ENCODE measurements at regions not wholly inside any gene's neighbourhood (a gene's known extent, or its start where the extent isn't known, plus 50 kb on each side); places are given as distances from the start of the nearest gene placed in this dataset.

- no peak overlapping the region for H3K27ac ChIP-seq
- peaks cover 10% of the 10 kb centered on the region for H3K27me3 ChIP-seq
- peak overlapping the region; percentile 30 for H3K4me3 ChIP-seq
- no peaks in the 10 kb centered on the region for H3K9me3 ChIP-seq (ENCODE audit: low read depth)
- TF ChIP-seq, protein P1, sequence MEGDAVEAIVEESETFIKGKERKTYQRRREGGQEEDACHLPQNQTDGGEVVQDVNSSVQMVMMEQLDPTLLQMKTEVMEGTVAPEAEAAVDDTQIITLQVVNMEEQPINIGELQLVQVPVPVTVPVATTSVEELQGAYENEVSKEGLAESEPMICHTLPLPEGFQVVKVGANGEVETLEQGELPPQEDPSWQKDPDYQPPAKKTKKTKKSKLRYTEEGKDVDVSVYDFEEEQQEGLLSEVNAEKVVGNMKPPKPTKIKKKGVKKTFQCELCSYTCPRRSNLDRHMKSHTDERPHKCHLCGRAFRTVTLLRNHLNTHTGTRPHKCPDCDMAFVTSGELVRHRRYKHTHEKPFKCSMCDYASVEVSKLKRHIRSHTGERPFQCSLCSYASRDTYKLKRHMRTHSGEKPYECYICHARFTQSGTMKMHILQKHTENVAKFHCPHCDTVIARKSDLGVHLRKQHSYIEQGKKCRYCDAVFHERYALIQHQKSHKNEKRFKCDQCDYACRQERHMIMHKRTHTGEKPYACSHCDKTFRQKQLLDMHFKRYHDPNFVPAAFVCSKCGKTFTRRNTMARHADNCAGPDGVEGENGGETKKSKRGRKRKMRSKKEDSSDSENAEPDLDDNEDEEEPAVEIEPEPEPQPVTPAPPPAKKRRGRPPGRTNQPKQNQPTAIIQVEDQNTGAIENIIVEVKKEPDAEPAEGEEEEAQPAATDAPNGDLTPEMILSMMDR (IDR thresholded peaks at IDR 0.05; ENCODE audit: low read depth, low read length) = peak; percentile 62
- DNase-seq (ENCODE audit: low read depth in 1 of 2, low spot score in 1 of 2) = peak; percentile 26 to 60
- no peaks in the 10 kb centered on the region for H3K36me3 ChIP-seq
- H3K4me1 ChIP-seq (ENCODE audit: low read depth) = no peaks in the 10 kb centered on the region
Observed at GRCh38 chr6:169961772-169962561, 210.5 kb downstream of the ERMARD start.

DNA sequence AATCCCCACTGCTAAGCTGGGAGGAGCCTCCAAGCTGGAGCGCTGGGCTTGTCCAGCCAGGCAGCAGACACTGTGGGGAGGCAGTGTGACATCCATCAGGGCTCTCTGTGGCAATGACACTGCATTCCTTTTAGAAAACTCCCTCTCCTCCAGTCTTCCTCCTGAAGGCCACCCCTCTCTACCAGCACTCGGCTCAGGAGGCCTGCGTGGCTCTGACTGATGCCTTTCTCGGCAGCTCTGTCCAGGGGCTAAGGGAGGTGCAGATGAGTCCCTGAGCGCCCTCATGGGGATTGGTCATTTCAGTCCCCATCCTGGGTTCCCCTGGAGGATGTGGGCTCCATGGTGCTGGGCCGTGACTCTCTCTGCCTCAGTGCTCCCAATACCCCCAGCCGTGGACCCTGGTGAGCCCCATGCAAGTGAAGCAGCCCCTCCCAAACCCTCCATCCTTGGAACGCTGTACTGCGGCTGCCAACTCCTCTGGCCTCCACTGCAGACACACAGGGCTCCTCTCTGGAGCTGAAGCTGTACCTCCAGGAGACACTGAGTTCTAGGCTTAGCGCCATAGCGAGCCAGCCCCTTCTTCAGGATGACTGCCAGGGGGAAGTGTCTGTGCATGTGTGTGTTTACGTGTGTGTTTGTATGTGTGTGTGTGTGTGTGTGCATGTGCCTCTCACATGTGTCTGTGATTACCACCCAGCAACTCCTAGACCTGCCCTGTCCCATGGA, 209.6 kb downstream of the ERMARD start:
- peaks cover 10% of the 10 kb centered on the region for H3K27me3 ChIP-seq
- H3K27ac ChIP-seq = no peak overlapping the region
- no peak for DNase-seq (ENCODE audit: low read depth in 1 of 2, low spot score in 1 of 2)
- no peaks in the 10 kb centered on the region for H3K9me3 ChIP-seq (ENCODE audit: low read depth)
- TF ChIP-seq, protein P1 (IDR thresholded peaks at IDR 0.05; ENCODE audit: low read depth, low read length) = no peak
- no peaks in the 10 kb centered on the region for H3K36me3 ChIP-seq
- H3K4me3 ChIP-seq = no peak overlapping the region
- no peaks in the 10 kb centered on the region for H3K4me1 ChIP-seq (ENCODE audit: low read depth)

DNA sequence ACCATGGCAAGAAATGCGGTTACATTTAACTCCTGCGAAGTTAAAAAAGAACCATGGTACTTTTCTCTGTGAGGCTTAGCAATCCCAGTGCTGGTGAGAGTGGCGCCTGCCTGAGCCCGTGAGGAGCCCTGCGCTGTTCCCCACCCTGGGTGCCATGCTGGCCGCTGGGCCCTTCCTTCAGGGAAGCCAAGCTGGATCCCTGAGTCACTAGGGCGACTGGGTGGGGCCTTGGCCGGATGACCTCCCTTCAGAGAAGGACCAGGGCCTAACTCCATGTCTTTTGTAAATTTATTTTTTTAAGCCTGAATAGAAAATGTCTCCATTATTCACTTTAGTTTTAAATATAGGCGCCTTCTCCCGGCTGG, 209.1 kb downstream of the ERMARD start:
- Histone ChIP-seq H3K36me3 (no peaks in the 10 kb centered on the region), H3K4me3 (no peak overlapping the region), H3K27me3 (peaks cover 10% of the 10 kb centered on the region), H3K4me1 (ENCODE audit: low read depth) (no peaks in the 10 kb centered on the region), H3K9me3 (ENCODE audit: low read depth) (no peaks in the 10 kb centered on the region), H3K27ac (no peak overlapping the region)
- DNase-seq (ENCODE audit: low read depth in 1 of 2, low spot score in 1 of 2) = no peak
- TF ChIP-seq, protein P1 (IDR thresholded peaks at IDR 0.05; ENCODE audit: low read depth, low read length) = no peak

DNA sequence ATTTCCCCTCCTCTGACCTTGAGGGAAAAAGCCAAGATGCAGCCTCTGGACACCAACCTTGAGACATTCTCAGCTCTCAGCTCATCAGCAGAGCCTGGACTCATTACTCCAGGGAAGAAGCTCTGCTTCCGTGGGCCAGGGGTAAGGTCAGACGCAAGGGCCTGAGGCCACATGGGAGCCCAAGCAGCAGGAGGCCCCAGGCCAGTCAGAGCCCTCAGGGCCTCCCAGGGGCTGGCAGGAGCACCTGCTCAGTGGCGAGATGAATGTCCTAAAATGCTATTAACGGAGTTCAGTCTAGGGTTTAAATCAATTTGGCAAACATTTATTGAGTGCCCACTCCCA, 208.6 kb downstream of the ERMARD start:
- peaks cover 10% of the 10 kb centered on the region for H3K27me3 ChIP-seq
- no peaks in the 10 kb centered on the region for H3K4me1 ChIP-seq (ENCODE audit: low read depth)
- H3K4me3 ChIP-seq = no peak overlapping the region
- no peak for DNase-seq (ENCODE audit: low read depth in 1 of 2, low spot score in 1 of 2)
- no peak overlapping the region for H3K27ac ChIP-seq
- no peaks in the 10 kb centered on the region for H3K9me3 ChIP-seq (ENCODE audit: low read depth)
- TF ChIP-seq, protein P1 (IDR thresholded peaks at IDR 0.05; ENCODE audit: low read depth, low read length) = no peak
- no peaks in the 10 kb centered on the region for H3K36me3 ChIP-seq

GRCh38 chr6:169959136-169960002, 207.9 kb downstream of the ERMARD start:
- Histone ChIP-seq H3K27ac (no peak overlapping the region), H3K9me3 (ENCODE audit: low read depth) (no peaks in the 10 kb centered on the region), H3K36me3 (no peaks in the 10 kb centered on the region), H3K4me3 (no peak overlapping the region), H3K27me3 (peaks cover 10% of the 10 kb centered on the region), H3K4me1 (ENCODE audit: low read depth) (no peaks in the 10 kb centered on the region)
- TF ChIP-seq, protein P1 (IDR thresholded peaks at IDR 0.05; ENCODE audit: low read depth, low read length) = no peak
- DNase-seq (ENCODE audit: low read depth in 1 of 2, low spot score in 1 of 2) = no peak
